Nephron (organoid): ENCODE measurements at regions not wholly inside any gene's neighbourhood (a gene's known extent, or its start where the extent isn't known, plus 50 kb on each side); places are given as distances from the start of the nearest gene placed in this dataset.

Experiments used
- H3K27ac Mint-ChIP-seq, 3 experiments: 2 replicates each; pipeline ENCODE4 v1.8.0; 2020; ENCODE audit warnings: mixed read lengths in 3 of 3, mild to moderate bottlenecking in 2 of 3, moderate library complexity in 1 of 3
- H3K27me3 Mint-ChIP-seq: 2 replicates; pipeline ENCODE4 v1.8.0; 2021; ENCODE audit warnings: low read depth, mild to moderate bottlenecking, moderate library complexity, mixed read lengths
- H3K36me3 Mint-ChIP-seq: 2 replicates; pipeline ENCODE4 v1.8.0; 2020; ENCODE audit warnings: low read depth, mixed read lengths
- H3K4me1 Mint-ChIP-seq: 2 replicates; pipeline ENCODE4 v1.8.0; 2020; ENCODE audit warnings: mixed read lengths
- H3K4me3 Mint-ChIP-seq, 3 experiments: 2 replicates each; pipeline ENCODE4 v1.8.0; 2020; ENCODE audit warnings: mild to moderate bottlenecking in 3 of 3, mixed read lengths in 3 of 3, moderate library complexity in 2 of 3
- H3K9me3 Mint-ChIP-seq: 2 replicates; pipeline ENCODE4 v1.8.0; 2020; ENCODE audit warnings: mixed read lengths
- CTCF ChIP-seq, 3 experiments: fragments of 200-600 bp; sonication (generic); IDR thresholded peaks; one replicate each; pipeline ENCODE4 v1.5.0; 2021; ENCODE audit warnings: antibody characterized with exemption in 3 of 3; ENCODE audit not compliant: unreplicated experiment in 3 of 3

- H3K27ac Mint-ChIP-seq: no peak overlapping the region
- no peaks in the 10 kb centered on the region for H3K9me3 Mint-ChIP-seq
- no peaks in the 10 kb centered on the region for H3K36me3 Mint-ChIP-seq
- H3K27me3 Mint-ChIP-seq: peaks cover 6% of the 10 kb centered on the region
- no peaks in the 10 kb centered on the region for H3K4me1 Mint-ChIP-seq
- no peak for TF ChIP-seq CTCF (IDR thresholded peaks at IDR 0.05; ENCODE audit: unreplicated experiment in 3 of 3)
- no peak overlapping the region for H3K4me3 Mint-ChIP-seq
Observed at GRCh38 chr13:44197791-44198770, 175.5 kb upstream of the SERP2 start.

- Mint-ChIP-seq H3K4me1 (no peaks in the 10 kb centered on the region), H3K27me3 (peaks cover 6% of the 10 kb centered on the region), H3K36me3 (no peaks in the 10 kb centered on the region), H3K4me3 (no peak overlapping the region), H3K9me3 (no peaks in the 10 kb centered on the region), H3K27ac (no peak overlapping the region)
- no peak for TF ChIP-seq CTCF (IDR thresholded peaks at IDR 0.05; ENCODE audit: unreplicated experiment in 3 of 3)
Observed at GRCh38 chr13:44198826-44199225, 174.8 kb upstream of the SERP2 start.

GRCh38 chr13:44199627-44200207, 173.9 kb upstream of the SERP2 start:
- Mint-ChIP-seq H3K27ac (no peak overlapping the region), H3K9me3 (no peaks in the 10 kb centered on the region), H3K36me3 (no peaks in the 10 kb centered on the region), H3K4me3 (no peak overlapping the region), H3K4me1 (no peaks in the 10 kb centered on the region), H3K27me3 (peaks cover 6% of the 10 kb centered on the region)
- no peak for TF ChIP-seq CTCF (IDR thresholded peaks at IDR 0.05; ENCODE audit: unreplicated experiment in 3 of 3)

GRCh38 chr13:44206434-44206833, 167.2 kb upstream of the SERP2 start:
- peaks cover 16% of the 10 kb centered on the region for H3K9me3 Mint-ChIP-seq
- TF ChIP-seq CTCF (IDR thresholded peaks at IDR 0.05; ENCODE audit: unreplicated experiment in 3 of 3): no peak
- H3K4me3 Mint-ChIP-seq: no peak overlapping the region
- H3K27ac Mint-ChIP-seq: no peak overlapping the region
- no peaks in the 10 kb centered on the region for H3K36me3 Mint-ChIP-seq
- H3K27me3 Mint-ChIP-seq: peaks cover 4% of the 10 kb centered on the region
- no peaks in the 10 kb centered on the region for H3K4me1 Mint-ChIP-seq

- Mint-ChIP-seq H3K4me3 (no peak overlapping the region), H3K27me3 (peaks cover 4% of the 10 kb centered on the region), H3K36me3 (no peaks in the 10 kb centered on the region), H3K27ac (no peak overlapping the region), H3K9me3 (peaks cover 16% of the 10 kb centered on the region), H3K4me1 (no peaks in the 10 kb centered on the region)
- no peak for TF ChIP-seq CTCF (IDR thresholded peaks at IDR 0.05; ENCODE audit: unreplicated experiment in 3 of 3)
Observed at GRCh38 chr13:44207476-44207875, 166.1 kb upstream of the SERP2 start.
